H7 (cell line): ENCODE measurements at regions not wholly inside any gene's neighbourhood (a gene's known extent, or its start where the extent isn't known, plus 50 kb on each side); places are given as distances from the start of the nearest gene placed in this dataset.

Source experiments
- DNase-seq: peaks from one replicate; pipeline ENCODE4 v3.0.0; 2012
- H3K27me3 ChIP-seq: 2 replicates; pipeline ENCODE4 v1.6.0; 2011; ENCODE audit warnings: mild to moderate bottlenecking, low read length; ENCODE audit not compliant: control insufficient read depth, insufficient read depth
- H3K36me3 ChIP-seq: replicated peaks from 2 replicates; pipeline ENCODE4 v1.5.1; 2011; ENCODE audit warnings: low read length; ENCODE audit not compliant: control insufficient read depth, insufficient read depth
- H3K4me3 ChIP-seq: 2 replicates; pipeline ENCODE4 v1.5.1; 2011; ENCODE audit warnings: low read depth, mild to moderate bottlenecking, control low read depth, low read length, moderate library complexity; ENCODE audit not compliant: insufficient read depth

GRCh38 chr1:58312461-58312860 lies 234.1 kb downstream of the OMA1 start:
- H3K4me3 ChIP-seq, result no peak overlapping the region

GRCh38 chr1:58310881-58311280 lies 235.6 kb downstream of the OMA1 start:
- DNase-seq, result no peak
- no peak overlapping the region for H3K4me3 ChIP-seq
- H3K36me3 ChIP-seq, result no peaks in the 10 kb centered on the region
- no peaks in the 10 kb centered on the region for H3K27me3 ChIP-seq

More at GRCh38 chr1:58312461-58312860, 234.1 kb downstream of the OMA1 start:
- DNase-seq, result no peak
- H3K36me3 ChIP-seq, result no peaks in the 10 kb centered on the region
- no peaks in the 10 kb centered on the region; the same call in 1 of the 2 replicates for H3K27me3 ChIP-seq

- Histone ChIP-seq H3K4me3 (no peak overlapping the region), H3K27me3 (no peaks in the 10 kb centered on the region), H3K36me3 (no peaks in the 10 kb centered on the region)
- DNase-seq, result no peak
Measured at GRCh38 chr1:58310469-58310868, 236.1 kb downstream of the OMA1 start.

GRCh38 chr1:58308206-58308605 lies 238.3 kb downstream of the OMA1 start:
- peak; percentile 29 for DNase-seq
- Histone ChIP-seq H3K27me3 (no peaks in the 10 kb centered on the region), H3K4me3 (no peak overlapping the region), H3K36me3 (no peaks in the 10 kb centered on the region)

- no peak overlapping the region for H3K4me3 ChIP-seq
Measured at GRCh38 chr1:58307431-58307830, 239.1 kb downstream of the OMA1 start.

GRCh38 chr1:58305622-58306021 lies 240.9 kb downstream of the OMA1 start:
- no peak for DNase-seq
- no peaks in the 10 kb centered on the region for H3K27me3 ChIP-seq
- no peak overlapping the region for H3K4me3 ChIP-seq
- no peaks in the 10 kb centered on the region for H3K36me3 ChIP-seq

More at GRCh38 chr1:58307431-58307830, 239.1 kb downstream of the OMA1 start:
- DNase-seq, result no peak
- Histone ChIP-seq H3K27me3 (no peaks in the 10 kb centered on the region), H3K36me3 (no peaks in the 10 kb centered on the region)

- no peak overlapping the region for H3K4me3 ChIP-seq
- no peaks in the 10 kb centered on the region for H3K36me3 ChIP-seq
- no peak for DNase-seq
- no peaks in the 10 kb centered on the region for H3K27me3 ChIP-seq
Measured at GRCh38 chr1:58304346-58304975, 242.1 kb downstream of the OMA1 start.

- Histone ChIP-seq H3K4me3 (no peak overlapping the region), H3K36me3 (no peaks in the 10 kb centered on the region), H3K27me3 (no peaks in the 10 kb centered on the region)
- DNase-seq, result no peak
Measured at GRCh38 chr1:58303841-58304240, 242.7 kb downstream of the OMA1 start.

- no peak for DNase-seq
- Histone ChIP-seq H3K36me3 (no peaks in the 10 kb centered on the region), H3K27me3 (no peaks in the 10 kb centered on the region; the same call in 1 of the 2 replicates), H3K4me3 (no peak overlapping the region)
Measured at GRCh38 chr1:58293388-58293787, 253.1 kb downstream of the OMA1 start.

- DNase-seq, result peak; percentile 37
- no peaks in the 10 kb centered on the region for H3K36me3 ChIP-seq
- no peak overlapping the region for H3K4me3 ChIP-seq
- no peaks in the 10 kb centered on the region; the same call in 1 of the 2 replicates for H3K27me3 ChIP-seq
Measured at GRCh38 chr1:58290685-58291372, 255.7 kb downstream of the OMA1 start.

GRCh38 chr1:58288624-58289142 lies 257.8 kb downstream of the OMA1 start:
- H3K36me3 ChIP-seq, result no peaks in the 10 kb centered on the region
- H3K4me3 ChIP-seq, result no peak overlapping the region
- no peaks in the 10 kb centered on the region; the same call in 1 of the 2 replicates for H3K27me3 ChIP-seq
- no peak for DNase-seq

- Histone ChIP-seq H3K27me3 (no peaks in the 10 kb centered on the region; the same call in 1 of the 2 replicates), H3K4me3 (no peak overlapping the region), H3K36me3 (no peaks in the 10 kb centered on the region)
- DNase-seq, result no peak
Measured at GRCh38 chr1:58287894-58288623, 258.5 kb downstream of the OMA1 start.

GRCh38 chr1:58284225-58284510 lies 262.4 kb downstream of the OMA1 start:
- DNase-seq, result no peak
- no peak overlapping the region for H3K4me3 ChIP-seq
- no peaks in the 10 kb centered on the region for H3K36me3 ChIP-seq
- no peaks in the 10 kb centered on the region for H3K27me3 ChIP-seq

GRCh38 chr1:58283388-58284224 lies 262.9 kb downstream of the OMA1 start:
- H3K36me3 ChIP-seq, result no peaks in the 10 kb centered on the region
- DNase-seq, result no peak
- H3K4me3 ChIP-seq, result no peak overlapping the region
- no peaks in the 10 kb centered on the region for H3K27me3 ChIP-seq
